ENCODE measurements at regions not wholly inside any gene's neighbourhood (a gene's known extent, or its start where the extent isn't known, plus 50 kb on each side); places are given as distances from the start of the nearest gene placed in this dataset.

DNA sequence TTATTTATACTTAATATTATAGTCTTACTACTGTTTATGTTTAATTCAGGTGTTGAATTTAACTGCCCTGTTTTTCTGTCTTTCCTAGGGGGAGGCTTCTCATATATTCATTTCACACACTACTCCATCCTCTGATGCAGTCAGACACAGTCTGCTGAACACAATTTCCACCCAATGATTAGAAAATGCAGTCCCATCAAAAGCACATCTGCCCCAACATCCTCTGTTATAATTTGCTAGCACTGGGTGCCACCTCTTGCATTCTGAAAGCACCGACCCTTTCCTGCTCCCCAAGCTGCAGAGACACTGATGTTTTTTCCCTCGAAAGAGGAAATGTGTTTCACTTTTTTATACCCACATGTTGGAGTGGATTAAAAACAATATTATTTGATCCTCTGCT is 474.7 kb downstream of the PID1 start:
- Mint-ChIP-seq H3K4me1 (no peaks in the 10 kb centered on the region), H3K4me3 (no peak overlapping the region), H3K27me3 (ENCODE audit: low read depth) (peaks cover 7% of the 10 kb centered on the region), H3K9me3 (peaks cover 2% of the 10 kb centered on the region), H3K36me3 (ENCODE audit: low read depth) (no peaks in the 10 kb centered on the region), H3K27ac (ENCODE audit: unreplicated experiment) (no peak overlapping the region)
- TF ChIP-seq, protein P1, sequence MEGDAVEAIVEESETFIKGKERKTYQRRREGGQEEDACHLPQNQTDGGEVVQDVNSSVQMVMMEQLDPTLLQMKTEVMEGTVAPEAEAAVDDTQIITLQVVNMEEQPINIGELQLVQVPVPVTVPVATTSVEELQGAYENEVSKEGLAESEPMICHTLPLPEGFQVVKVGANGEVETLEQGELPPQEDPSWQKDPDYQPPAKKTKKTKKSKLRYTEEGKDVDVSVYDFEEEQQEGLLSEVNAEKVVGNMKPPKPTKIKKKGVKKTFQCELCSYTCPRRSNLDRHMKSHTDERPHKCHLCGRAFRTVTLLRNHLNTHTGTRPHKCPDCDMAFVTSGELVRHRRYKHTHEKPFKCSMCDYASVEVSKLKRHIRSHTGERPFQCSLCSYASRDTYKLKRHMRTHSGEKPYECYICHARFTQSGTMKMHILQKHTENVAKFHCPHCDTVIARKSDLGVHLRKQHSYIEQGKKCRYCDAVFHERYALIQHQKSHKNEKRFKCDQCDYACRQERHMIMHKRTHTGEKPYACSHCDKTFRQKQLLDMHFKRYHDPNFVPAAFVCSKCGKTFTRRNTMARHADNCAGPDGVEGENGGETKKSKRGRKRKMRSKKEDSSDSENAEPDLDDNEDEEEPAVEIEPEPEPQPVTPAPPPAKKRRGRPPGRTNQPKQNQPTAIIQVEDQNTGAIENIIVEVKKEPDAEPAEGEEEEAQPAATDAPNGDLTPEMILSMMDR (conservative IDR thresholded peaks at IDR 0.05): no peak
- DNase-seq (ENCODE audit: low read depth, low spot score): no peak

DNA sequence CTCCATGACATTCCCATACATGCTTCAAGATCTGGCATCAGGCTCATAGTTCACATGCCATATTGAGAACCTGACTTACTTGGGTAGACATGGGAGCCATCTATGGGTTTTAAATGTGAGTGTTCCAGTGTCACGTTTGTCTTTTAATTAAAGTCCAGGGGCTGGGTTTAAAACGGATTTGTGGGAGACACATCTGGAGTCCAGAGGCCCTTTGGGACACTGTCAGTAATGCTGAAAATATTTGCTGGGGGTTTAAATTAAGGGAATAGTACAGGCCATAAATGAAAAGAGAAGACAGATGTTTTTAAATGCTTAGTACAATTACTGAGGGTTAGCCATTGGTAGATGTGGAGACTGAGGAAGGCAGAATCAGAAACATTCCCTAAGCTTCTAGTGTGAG is 478.0 kb downstream of the PID1 start:
- Mint-ChIP-seq H3K36me3 (ENCODE audit: low read depth) (no peaks in the 10 kb centered on the region), H3K27me3 (ENCODE audit: low read depth) (no peaks in the 10 kb centered on the region)

DNA sequence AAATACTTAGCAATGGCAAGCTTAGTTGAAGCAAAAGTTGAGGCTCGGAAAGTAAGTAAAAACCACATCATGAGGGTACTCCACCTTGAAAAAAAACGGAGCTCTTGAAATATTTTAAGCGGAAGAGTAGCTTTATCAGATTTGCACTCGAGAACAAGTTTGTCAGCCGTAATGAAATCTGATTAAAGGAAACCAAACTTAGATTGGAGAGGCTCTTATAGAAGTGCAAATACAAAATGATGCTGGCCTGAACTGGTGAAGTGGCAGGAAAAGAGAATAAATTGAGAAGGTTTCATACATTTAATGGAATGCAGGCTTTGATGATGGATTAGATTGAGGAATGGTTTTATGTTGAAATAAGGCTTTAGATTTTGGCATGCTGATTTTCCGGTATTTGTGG is 484.2 kb downstream of the PID1 start:
- no peak for DNase-seq (ENCODE audit: low read depth, low spot score)
- Mint-ChIP-seq H3K4me1 (no peaks in the 10 kb centered on the region), H3K36me3 (ENCODE audit: low read depth) (no peaks in the 10 kb centered on the region), H3K9me3 (peaks cover 5% of the 10 kb centered on the region), H3K27me3 (ENCODE audit: low read depth) (peaks cover 3% of the 10 kb centered on the region), H3K27ac (ENCODE audit: unreplicated experiment) (no peak overlapping the region), H3K4me3 (no peak overlapping the region)
- TF ChIP-seq, protein P1 (conservative IDR thresholded peaks at IDR 0.05): no peak

More for the DNA sequence above, 478.0 kb downstream of the PID1 start:
- peaks cover 5% of the 10 kb centered on the region for H3K9me3 Mint-ChIP-seq
- TF ChIP-seq, protein P1 (conservative IDR thresholded peaks at IDR 0.05): no peak
- H3K4me3 Mint-ChIP-seq: no peak overlapping the region
- no peak for DNase-seq (ENCODE audit: low read depth, low spot score)
- H3K27ac Mint-ChIP-seq (ENCODE audit: unreplicated experiment): no peak overlapping the region
- H3K4me1 Mint-ChIP-seq: no peaks in the 10 kb centered on the region

DNA sequence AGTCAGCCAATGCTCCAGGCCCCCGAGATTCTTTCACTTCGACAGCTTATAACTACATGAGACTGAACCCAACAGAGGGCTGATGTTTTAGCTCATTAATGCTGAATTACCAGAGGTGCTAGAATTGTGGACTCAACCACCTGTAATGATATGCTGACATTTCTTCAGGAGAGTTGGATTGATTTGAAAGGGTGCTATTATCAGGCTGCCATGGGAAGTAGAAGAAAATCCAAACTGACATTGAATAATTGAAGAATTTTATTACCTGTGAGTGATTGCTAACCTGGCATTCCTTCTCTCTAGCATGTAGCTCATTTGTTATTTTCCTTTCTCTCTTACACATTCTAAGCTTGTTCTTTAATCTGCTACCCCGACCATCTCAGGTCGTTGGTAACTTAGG is 488.8 kb downstream of the PID1 start:
- H3K4me1 Mint-ChIP-seq: no peaks in the 10 kb centered on the region
- TF ChIP-seq, protein P1 (conservative IDR thresholded peaks at IDR 0.05): no peak
- no peaks in the 10 kb centered on the region for H3K36me3 Mint-ChIP-seq (ENCODE audit: low read depth)
- no peak overlapping the region for H3K4me3 Mint-ChIP-seq
- no peak overlapping the region for H3K27ac Mint-ChIP-seq (ENCODE audit: unreplicated experiment)
- peaks cover 12% of the 10 kb centered on the region for H3K27me3 Mint-ChIP-seq (ENCODE audit: low read depth)
- H3K9me3 Mint-ChIP-seq: no peaks in the 10 kb centered on the region
- no peak for DNase-seq (ENCODE audit: low read depth, low spot score)

DNA sequence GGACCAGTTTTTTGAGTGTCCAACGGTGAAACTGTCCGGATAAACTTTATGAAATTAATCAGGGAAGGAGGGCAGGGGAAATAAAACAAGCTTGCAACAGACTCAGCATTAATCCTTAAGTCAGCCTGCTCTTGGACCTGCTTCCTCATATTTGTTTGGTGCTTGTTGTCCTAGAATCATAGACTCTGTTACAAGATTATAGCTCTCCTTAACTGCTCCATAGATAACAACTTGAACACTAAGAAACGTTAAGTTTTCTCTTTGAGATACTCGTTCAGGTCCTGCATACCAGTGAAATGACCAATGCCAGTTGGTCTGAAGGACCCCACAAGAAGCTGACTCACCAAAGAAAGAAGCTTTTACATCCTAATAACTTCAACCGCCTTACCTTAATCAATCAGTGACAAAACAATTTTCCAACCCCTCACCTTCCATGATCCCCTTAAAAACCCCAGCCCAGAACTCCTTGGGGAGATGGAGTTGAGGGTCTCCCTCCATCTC is 493.2 kb downstream of the PID1 start:
- H3K27ac Mint-ChIP-seq (ENCODE audit: unreplicated experiment): no peak overlapping the region
- H3K36me3 Mint-ChIP-seq (ENCODE audit: low read depth): no peaks in the 10 kb centered on the region
- H3K9me3 Mint-ChIP-seq: no peaks in the 10 kb centered on the region
- no peak for DNase-seq (ENCODE audit: low read depth, low spot score)
- TF ChIP-seq, protein P1 (conservative IDR thresholded peaks at IDR 0.05): no peak
- H3K4me1 Mint-ChIP-seq: no peaks in the 10 kb centered on the region
- H3K27me3 Mint-ChIP-seq (ENCODE audit: low read depth): peaks cover 9% of the 10 kb centered on the region
- no peak overlapping the region for H3K4me3 Mint-ChIP-seq

DNA sequence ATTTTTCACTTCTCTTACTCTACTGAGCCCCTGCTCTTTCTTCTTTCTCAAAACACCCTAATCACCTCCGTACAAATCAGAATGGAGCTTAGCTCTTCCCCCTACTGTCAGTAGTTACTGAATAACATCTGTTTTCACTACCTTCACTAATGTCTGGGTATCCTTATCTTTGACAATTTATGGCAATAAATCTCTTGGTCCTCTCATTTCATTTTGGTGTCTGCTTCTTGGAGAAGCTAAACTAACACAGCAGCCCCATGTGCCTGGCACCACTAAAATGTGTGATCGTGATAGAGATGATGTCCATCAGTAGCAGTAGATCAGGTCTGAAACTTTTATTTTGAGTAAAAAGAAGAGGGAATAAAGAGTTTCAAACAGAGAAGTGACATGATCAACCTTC is 496.5 kb downstream of the PID1 start:
- TF ChIP-seq, protein P1 (conservative IDR thresholded peaks at IDR 0.05): no peak
- Mint-ChIP-seq H3K4me1 (no peaks in the 10 kb centered on the region), H3K27me3 (ENCODE audit: low read depth) (peaks cover 4% of the 10 kb centered on the region), H3K9me3 (no peaks in the 10 kb centered on the region), H3K4me3 (no peak overlapping the region), H3K36me3 (ENCODE audit: low read depth) (no peaks in the 10 kb centered on the region), H3K27ac (ENCODE audit: unreplicated experiment) (no peak overlapping the region)
- no peak for DNase-seq (ENCODE audit: low read depth, low spot score)

All from neural crest cell (in vitro differentiated cells).